ENCODE measurements at regions not wholly inside any gene's neighbourhood (a gene's known extent, or its start where the extent isn't known, plus 50 kb on each side); places are given as distances from the start of the nearest gene placed in this dataset.

DNA sequence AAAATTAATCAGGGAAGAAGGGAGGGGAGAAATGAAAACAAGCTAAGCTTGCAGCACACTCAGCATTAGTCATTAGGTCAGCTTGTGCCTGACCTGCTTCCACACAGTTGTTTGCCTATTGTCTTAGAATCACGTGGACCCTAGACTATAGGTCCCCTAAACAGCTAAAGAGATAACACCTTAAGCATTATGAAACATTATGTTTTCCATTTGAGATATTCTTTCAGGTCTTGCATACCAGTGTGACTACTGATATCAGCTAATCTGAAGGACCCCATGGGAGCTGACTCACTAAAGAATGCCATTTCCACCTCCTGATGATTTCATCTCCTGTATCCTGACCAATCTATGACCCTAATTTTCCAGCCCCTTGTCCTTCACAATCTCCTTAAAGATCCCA, 154.1 kb upstream of the FUT8 start:
- no peak overlapping the region for H3K4me3 Mint-ChIP-seq
- H3K27me3 Mint-ChIP-seq = no peaks in the 10 kb centered on the region
- no peak overlapping the region for H3K27ac Mint-ChIP-seq
- no peaks in the 10 kb centered on the region for H3K9me3 Mint-ChIP-seq
- peak; percentile 18 for ATAC-seq (replicated peaks)
- H3K4me1 Mint-ChIP-seq = peaks cover 8% of the 10 kb centered on the region
- no peaks in the 10 kb centered on the region for H3K36me3 Mint-ChIP-seq (ENCODE audit: low read depth)

GRCh38 chr14:65259000-65259399, 153.5 kb upstream of the FUT8 start:
- peaks cover 8% of the 10 kb centered on the region for H3K4me1 Mint-ChIP-seq
- H3K4me3 Mint-ChIP-seq = no peak overlapping the region
- no peak overlapping the region for H3K27ac Mint-ChIP-seq
- no peaks in the 10 kb centered on the region for H3K27me3 Mint-ChIP-seq
- no peaks in the 10 kb centered on the region for H3K9me3 Mint-ChIP-seq
- H3K36me3 Mint-ChIP-seq (ENCODE audit: low read depth) = no peaks in the 10 kb centered on the region
- ATAC-seq (replicated peaks) = no peak

- Mint-ChIP-seq H3K27ac (no peak overlapping the region), H3K27me3 (no peaks in the 10 kb centered on the region), H3K4me3 (no peak overlapping the region), H3K4me1 (no peaks in the 10 kb centered on the region), H3K9me3 (no peaks in the 10 kb centered on the region), H3K36me3 (ENCODE audit: low read depth) (no peaks in the 10 kb centered on the region)
- ATAC-seq (replicated peaks) = no peak
These were observed 151.7 kb upstream of the FUT8 start for GRCh38 chr14:65260786-65261185.

DNA sequence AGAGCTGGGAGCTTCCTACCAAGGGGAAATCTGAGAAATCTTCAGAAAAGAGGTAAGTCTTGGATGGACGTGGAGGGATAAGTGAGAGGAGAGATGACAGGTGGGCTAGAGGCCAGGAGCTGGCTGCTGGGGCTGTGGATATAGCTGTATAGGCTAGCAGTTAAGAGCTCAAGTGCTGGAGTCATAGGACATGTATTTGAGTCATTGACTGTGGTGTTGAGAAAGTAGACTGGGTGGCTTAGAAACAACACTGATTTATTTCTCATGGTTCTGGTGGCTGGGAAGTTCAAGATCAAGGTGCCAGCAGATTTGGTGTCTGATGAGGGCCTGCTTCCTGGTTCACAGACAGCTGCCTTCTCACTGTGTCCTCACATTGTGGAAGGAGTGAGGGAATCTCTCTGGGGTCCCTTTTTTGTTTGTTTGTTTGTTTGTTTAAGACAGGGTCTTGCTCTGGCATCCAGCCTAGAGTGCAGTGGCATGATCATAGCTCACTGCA, 151.1 kb upstream of the FUT8 start:
- no peaks in the 10 kb centered on the region for H3K36me3 Mint-ChIP-seq (ENCODE audit: low read depth)
- H3K9me3 Mint-ChIP-seq = no peaks in the 10 kb centered on the region
- no peak for ATAC-seq (replicated peaks)
- no peaks in the 10 kb centered on the region for H3K4me1 Mint-ChIP-seq
- H3K27me3 Mint-ChIP-seq = no peaks in the 10 kb centered on the region
- no peak overlapping the region for H3K27ac Mint-ChIP-seq
- H3K4me3 Mint-ChIP-seq = no peak overlapping the region

DNA sequence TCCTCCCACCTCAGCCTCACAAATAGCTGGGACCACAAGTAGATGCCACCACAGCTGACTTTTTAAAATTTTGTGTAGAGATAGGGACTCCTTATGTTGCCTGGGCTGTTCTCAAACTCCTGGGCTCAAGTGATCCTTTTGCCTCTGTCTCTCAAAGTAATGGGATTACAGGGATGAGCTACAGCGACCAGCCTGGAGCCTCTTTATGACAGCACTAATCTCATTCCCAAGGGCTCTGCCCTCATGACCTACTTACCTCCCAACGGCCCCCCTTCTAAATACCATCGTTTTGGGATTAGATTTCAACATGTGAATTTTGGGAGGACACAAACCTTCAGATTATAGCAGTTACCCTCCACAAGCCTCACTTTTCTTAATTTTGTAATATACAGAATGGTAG, 150.6 kb upstream of the FUT8 start:
- ATAC-seq (replicated peaks) = no peak
- no peaks in the 10 kb centered on the region for H3K27me3 Mint-ChIP-seq
- no peak overlapping the region for H3K27ac Mint-ChIP-seq
- no peak overlapping the region for H3K4me3 Mint-ChIP-seq
- no peaks in the 10 kb centered on the region for H3K9me3 Mint-ChIP-seq
- H3K4me1 Mint-ChIP-seq = no peaks in the 10 kb centered on the region
- no peaks in the 10 kb centered on the region for H3K36me3 Mint-ChIP-seq (ENCODE audit: low read depth)

DNA sequence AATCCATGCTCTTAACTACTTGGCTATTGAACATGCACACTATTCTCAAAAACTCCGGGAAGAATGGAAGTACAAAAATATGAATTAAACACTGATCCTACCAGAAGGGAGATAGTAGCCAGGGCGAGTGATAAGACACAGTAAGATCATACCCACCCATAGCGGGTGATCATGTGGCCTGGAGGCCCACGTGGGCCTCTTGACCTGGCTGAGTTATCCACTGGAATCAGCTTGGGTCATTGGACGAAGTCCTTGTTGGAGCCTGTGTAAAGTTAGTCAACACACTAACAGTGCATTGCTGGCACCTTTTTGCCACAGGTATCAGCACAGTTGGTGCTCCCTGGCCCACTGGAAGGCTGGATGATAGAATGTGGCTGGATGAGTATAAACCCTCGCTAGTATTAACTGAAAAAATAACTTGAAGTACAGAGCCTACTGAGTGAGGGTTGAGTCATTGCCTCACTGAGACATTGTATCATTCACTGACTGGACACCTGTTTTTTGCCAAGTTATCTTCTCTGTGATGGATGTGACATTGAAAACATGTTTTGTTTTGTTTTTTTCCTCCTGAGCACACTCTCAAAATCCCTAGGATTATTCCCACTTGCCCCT, 149.2 kb upstream of the FUT8 start:
- Mint-ChIP-seq H3K4me1 (no peaks in the 10 kb centered on the region), H3K36me3 (ENCODE audit: low read depth) (no peaks in the 10 kb centered on the region), H3K27ac (no peak overlapping the region), H3K4me3 (no peak overlapping the region), H3K27me3 (no peaks in the 10 kb centered on the region), H3K9me3 (no peaks in the 10 kb centered on the region)
- ATAC-seq (replicated peaks) = no peak

- no peaks in the 10 kb centered on the region for H3K9me3 Mint-ChIP-seq
- no peak overlapping the region for H3K27ac Mint-ChIP-seq
- no peaks in the 10 kb centered on the region for H3K4me1 Mint-ChIP-seq
- no peak for ATAC-seq (replicated peaks)
- H3K4me3 Mint-ChIP-seq = no peak overlapping the region
- H3K36me3 Mint-ChIP-seq (ENCODE audit: low read depth) = no peaks in the 10 kb centered on the region
- no peaks in the 10 kb centered on the region for H3K27me3 Mint-ChIP-seq
These were observed 144.7 kb upstream of the FUT8 start for GRCh38 chr14:65267856-65268255.

- H3K27me3 Mint-ChIP-seq = no peaks in the 10 kb centered on the region
These were observed 143.9 kb upstream of the FUT8 start for GRCh38 chr14:65268594-65268993.

GRCh38 chr14:65269732-65270131, 142.8 kb upstream of the FUT8 start:
- no peaks in the 10 kb centered on the region for H3K36me3 Mint-ChIP-seq (ENCODE audit: low read depth)
- no peak for ATAC-seq (replicated peaks)
- H3K27me3 Mint-ChIP-seq = no peaks in the 10 kb centered on the region
- H3K4me3 Mint-ChIP-seq = no peak overlapping the region
- no peaks in the 10 kb centered on the region for H3K9me3 Mint-ChIP-seq
- H3K4me1 Mint-ChIP-seq = no peaks in the 10 kb centered on the region
- H3K27ac Mint-ChIP-seq = no peak overlapping the region

More at GRCh38 chr14:65268594-65268993, 143.9 kb upstream of the FUT8 start:
- no peak for ATAC-seq (replicated peaks)
- Mint-ChIP-seq H3K27ac (no peak overlapping the region), H3K4me3 (no peak overlapping the region), H3K9me3 (no peaks in the 10 kb centered on the region), H3K4me1 (no peaks in the 10 kb centered on the region), H3K36me3 (ENCODE audit: low read depth) (no peaks in the 10 kb centered on the region)

DNA sequence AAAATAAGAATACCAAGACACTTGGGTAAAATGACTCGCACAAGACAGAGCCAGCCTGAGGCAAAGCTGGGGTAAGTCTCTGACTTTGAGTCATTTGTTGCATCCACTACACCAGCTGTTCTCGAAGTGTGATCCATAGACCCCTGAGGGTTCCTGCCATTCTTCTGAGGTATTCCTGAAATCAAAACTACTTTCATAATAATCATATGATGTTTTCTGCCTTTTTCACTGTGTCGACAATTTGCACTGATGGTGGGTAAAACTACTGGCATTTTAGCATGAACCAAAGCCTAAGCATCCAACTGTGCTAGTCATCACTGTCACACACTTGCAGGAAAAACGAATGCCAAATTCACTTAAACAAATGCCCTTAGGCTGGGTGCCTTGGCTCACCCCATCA, 135.5 kb upstream of the FUT8 start:
- H3K4me1 Mint-ChIP-seq = peaks cover 4% of the 10 kb centered on the region
- no peaks in the 10 kb centered on the region for H3K27me3 Mint-ChIP-seq
- H3K36me3 Mint-ChIP-seq (ENCODE audit: low read depth) = no peaks in the 10 kb centered on the region
- no peak overlapping the region for H3K4me3 Mint-ChIP-seq
- ATAC-seq (replicated peaks) = peak; percentile 78
- H3K9me3 Mint-ChIP-seq = no peaks in the 10 kb centered on the region
- no peak overlapping the region for H3K27ac Mint-ChIP-seq

DNA sequence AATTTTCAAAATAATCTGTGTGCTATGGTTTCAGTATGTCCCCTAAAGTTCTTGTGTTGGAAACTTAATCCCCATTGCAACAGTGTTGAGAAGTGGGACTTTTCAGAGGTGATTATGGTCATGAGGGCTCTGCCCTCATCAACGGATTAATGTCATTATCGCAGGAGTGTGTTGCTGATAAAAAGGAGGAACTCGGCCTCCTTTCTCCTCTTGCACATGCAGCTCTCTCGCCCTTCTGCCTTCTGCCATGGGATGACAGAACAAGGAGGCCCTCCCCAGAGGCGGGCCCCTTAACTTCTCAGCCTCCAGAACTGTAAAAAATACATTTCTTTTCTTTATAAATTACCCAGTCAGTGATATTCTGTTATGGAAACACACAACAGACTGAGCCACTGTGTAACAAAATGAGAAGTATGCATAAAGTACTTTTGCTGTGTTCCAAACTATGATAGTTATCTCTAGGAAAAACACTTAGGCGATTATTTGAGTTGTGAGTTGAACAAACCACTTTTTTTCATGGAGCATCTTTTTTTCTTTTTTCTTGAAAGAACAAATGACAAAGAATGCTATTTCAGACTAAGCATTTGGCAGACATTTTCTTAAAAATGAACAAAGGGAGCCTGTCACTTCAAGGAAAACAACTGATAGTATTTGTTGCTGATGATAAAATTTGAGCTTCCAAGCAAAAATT, 134.8 kb upstream of the FUT8 start:
- no peak for ATAC-seq (replicated peaks)
- H3K36me3 Mint-ChIP-seq (ENCODE audit: low read depth) = no peaks in the 10 kb centered on the region
- H3K4me1 Mint-ChIP-seq = peaks cover 11% of the 10 kb centered on the region
- no peak overlapping the region for H3K27ac Mint-ChIP-seq
- no peak overlapping the region for H3K4me3 Mint-ChIP-seq
- no peaks in the 10 kb centered on the region for H3K27me3 Mint-ChIP-seq
- no peaks in the 10 kb centered on the region for H3K9me3 Mint-ChIP-seq

DNA sequence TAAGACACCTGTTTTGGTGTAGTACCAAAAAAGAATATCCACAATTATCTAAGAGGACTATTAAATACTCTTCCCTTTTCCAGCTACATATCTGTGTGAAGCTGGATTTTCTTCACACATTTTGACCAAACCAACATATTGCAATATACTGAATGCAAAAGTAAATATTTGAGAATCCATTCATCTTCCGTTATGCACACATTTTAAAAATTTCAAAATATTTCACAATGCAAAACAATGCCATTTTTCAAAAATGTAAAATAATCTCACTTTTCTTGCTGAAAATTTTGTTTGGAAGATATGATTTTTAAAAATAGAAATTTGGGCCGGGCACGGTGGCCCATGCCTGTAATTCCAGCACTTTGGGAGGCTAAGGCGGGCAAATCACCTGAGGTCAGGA, 133.9 kb upstream of the FUT8 start:
- Mint-ChIP-seq H3K27me3 (no peaks in the 10 kb centered on the region), H3K4me3 (no peak overlapping the region), H3K36me3 (ENCODE audit: low read depth) (no peaks in the 10 kb centered on the region), H3K27ac (no peak overlapping the region), H3K4me1 (peaks cover 19% of the 10 kb centered on the region), H3K9me3 (no peaks in the 10 kb centered on the region)
- no peak for ATAC-seq (replicated peaks)

DNA sequence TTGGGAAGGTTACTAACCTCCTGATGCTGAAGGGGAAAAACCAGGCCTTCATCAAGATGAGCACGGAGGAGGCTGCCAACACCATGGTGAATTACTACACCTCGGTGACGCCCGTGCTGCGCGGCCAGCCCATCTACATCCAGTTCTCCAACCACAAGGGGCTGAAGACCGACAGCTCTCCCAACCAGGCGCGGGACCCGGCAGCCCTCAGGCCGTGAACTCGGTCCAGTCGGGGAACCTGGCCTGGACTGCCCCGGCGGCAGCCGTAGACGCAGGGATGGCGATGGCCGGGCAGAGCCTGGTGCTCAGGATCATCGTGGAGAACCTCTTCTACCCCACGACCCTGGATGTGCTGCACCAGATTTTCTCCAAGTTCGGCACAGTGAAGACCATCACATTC, 133.0 kb upstream of the FUT8 start:
- Mint-ChIP-seq H3K36me3 (ENCODE audit: low read depth) (no peaks in the 10 kb centered on the region), H3K4me1 (peaks cover 19% of the 10 kb centered on the region), H3K9me3 (no peaks in the 10 kb centered on the region), H3K27ac (no peak overlapping the region), H3K4me3 (no peak overlapping the region), H3K27me3 (no peaks in the 10 kb centered on the region)
- ATAC-seq (replicated peaks) = no peak

DNA sequence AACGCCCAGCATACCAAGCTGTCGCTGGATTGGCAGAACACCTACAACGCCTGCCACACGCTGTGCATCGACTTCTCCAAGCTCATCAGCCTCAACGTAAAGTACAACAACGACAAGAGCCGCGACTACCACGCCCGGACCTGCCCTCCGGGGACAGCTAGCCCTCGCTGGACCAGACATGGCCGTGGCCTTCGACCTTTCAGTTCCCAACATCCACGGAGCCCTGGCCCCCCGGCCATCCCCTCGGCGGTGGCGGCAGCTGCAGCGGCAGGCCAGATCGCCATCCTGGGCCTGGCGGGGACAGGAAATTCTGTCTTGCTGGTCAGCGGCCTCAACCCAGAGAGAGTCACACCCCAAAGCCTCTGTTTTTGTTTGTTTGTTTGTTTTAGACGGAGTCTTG, 132.6 kb upstream of the FUT8 start:
- no peaks in the 10 kb centered on the region for H3K36me3 Mint-ChIP-seq (ENCODE audit: low read depth)
- H3K27ac Mint-ChIP-seq = no peak overlapping the region
- peaks cover 19% of the 10 kb centered on the region for H3K4me1 Mint-ChIP-seq
- H3K4me3 Mint-ChIP-seq = no peak overlapping the region
- no peaks in the 10 kb centered on the region for H3K27me3 Mint-ChIP-seq
- no peaks in the 10 kb centered on the region for H3K9me3 Mint-ChIP-seq
- ATAC-seq (replicated peaks) = no peak

DNA sequence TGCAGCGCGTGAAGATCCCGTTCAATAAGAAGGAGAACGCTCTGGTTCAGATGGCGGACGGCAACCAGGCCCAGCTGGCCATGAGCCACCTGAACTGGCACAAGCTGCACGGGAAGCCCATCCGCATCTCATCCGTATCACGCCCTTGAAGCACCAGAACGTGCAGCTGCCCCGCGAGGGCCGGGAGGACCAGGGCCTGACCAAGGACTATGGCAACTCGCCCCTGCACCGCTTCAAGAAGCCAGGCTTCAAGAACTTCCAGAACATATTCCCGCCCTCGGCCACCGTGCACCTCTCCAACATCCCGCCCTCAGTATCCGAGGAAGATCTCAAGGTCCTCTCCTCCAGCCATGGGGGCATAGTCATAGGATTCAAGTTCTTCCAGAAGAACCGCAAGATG, 131.9 kb upstream of the FUT8 start:
- H3K36me3 Mint-ChIP-seq (ENCODE audit: low read depth) = no peaks in the 10 kb centered on the region
- ATAC-seq (replicated peaks) = no peak

More for the DNA sequence above, 131.9 kb upstream of the FUT8 start:
- Mint-ChIP-seq H3K9me3 (no peaks in the 10 kb centered on the region), H3K27ac (no peak overlapping the region), H3K4me3 (no peak overlapping the region), H3K4me1 (peaks cover 19% of the 10 kb centered on the region), H3K27me3 (no peaks in the 10 kb centered on the region)
